H1 (cell line): ENCODE measurements at regions not wholly inside any gene's neighbourhood (a gene's known extent, or its start where the extent isn't known, plus 50 kb on each side); places are given as distances from the start of the nearest gene placed in this dataset.

Experiments
- SIN3A ChIP-seq, 2 experiments: IDR thresholded peaks in 1 of 2; conservative IDR thresholded peaks in 1 of 2; 2 replicates each; pipeline ENCODE4 v1.6.1; 2011 to 2012; ENCODE audit warnings: low read length in 2 of 2, improper control_type of control experiment in 1 of 2, low read depth in 1 of 2, mild to moderate bottlenecking in 1 of 2

DNA sequence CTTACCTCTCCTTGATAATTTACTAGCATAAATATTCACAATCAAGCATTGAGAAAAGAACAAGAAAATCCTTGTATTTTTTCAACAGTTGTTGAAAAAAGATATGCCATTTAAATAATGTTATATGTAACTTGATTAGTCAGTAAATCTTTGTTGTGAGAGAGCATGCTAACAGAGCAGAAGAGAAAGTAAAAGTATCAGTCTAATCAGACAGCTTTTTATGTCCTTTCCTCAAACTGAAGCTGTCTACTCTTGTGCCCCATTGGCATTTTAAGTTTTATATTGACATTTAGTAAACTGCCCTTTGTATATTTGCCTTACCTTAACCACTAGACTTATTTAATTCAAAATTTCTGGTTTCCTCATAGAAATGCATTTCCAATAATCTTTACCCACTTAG lies 668.7 kb downstream of the OTOL1 start (continued):
- TF ChIP-seq SIN3A (conservative IDR thresholded peaks at IDR 0.05 in 1 of 2, IDR thresholded peaks at IDR 0.05 in 1 of 2; ENCODE audit: low read depth in 1 of 2, low read length in 2 of 2): no peak
